ENCODE measurements at regions not wholly inside any gene's neighbourhood (a gene's known extent, or its start where the extent isn't known, plus 50 kb on each side); places are given as distances from the start of the nearest gene placed in this dataset.
A peak's percentile ranks its signal among the peaks of the same experiment; 100 is the strongest.

- DNase-seq: no peak
Measured at GRCh38 chr9:108600896-108601295, 254.9 kb downstream of the ACTL7B start.

GRCh38 chr9:108599571-108599970, 256.2 kb downstream of the ACTL7B start:
- DNase-seq: no peak

GRCh38 chr9:108591121-108591520, 264.7 kb downstream of the ACTL7B start:
- no peak for DNase-seq

GRCh38 chr9:108588246-108588645, 267.5 kb downstream of the ACTL7B start:
- DNase-seq: no peak

GRCh38 chr9:108586471-108587139, 269.2 kb downstream of the ACTL7B start:
- DNase-seq: no peak

- DNase-seq: no peak
Measured at GRCh38 chr9:108584860-108585259, 270.9 kb downstream of the ACTL7B start.

GRCh38 chr9:108582726-108583125, 273.1 kb downstream of the ACTL7B start:
- DNase-seq: no peak

- DNase-seq: no peak
Measured at GRCh38 chr9:108579757-108580439, 275.9 kb downstream of the ACTL7B start.

- no peak for DNase-seq
Measured at GRCh38 chr9:108575276-108575675, 280.5 kb downstream of the ACTL7B start.

- no peak for DNase-seq
Measured at GRCh38 chr9:108569624-108570023, 286.2 kb downstream of the ACTL7B start.

- peak; percentile 14 for DNase-seq
Measured at GRCh38 chr9:108568093-108568492, 287.7 kb downstream of the ACTL7B start.

- no peak for DNase-seq
Measured at GRCh38 chr9:108567571-108567970, 288.2 kb downstream of the ACTL7B start.

GRCh38 chr9:108565651-108566378, 290.0 kb downstream of the ACTL7B start:
- peak; percentile 89 for DNase-seq

GRCh38 chr9:108562176-108562575, 293.6 kb downstream of the ACTL7B start:
- DNase-seq: no peak

GRCh38 chr9:108559432-108559831, 296.4 kb downstream of the ACTL7B start:
- DNase-seq: no peak

DNA sequence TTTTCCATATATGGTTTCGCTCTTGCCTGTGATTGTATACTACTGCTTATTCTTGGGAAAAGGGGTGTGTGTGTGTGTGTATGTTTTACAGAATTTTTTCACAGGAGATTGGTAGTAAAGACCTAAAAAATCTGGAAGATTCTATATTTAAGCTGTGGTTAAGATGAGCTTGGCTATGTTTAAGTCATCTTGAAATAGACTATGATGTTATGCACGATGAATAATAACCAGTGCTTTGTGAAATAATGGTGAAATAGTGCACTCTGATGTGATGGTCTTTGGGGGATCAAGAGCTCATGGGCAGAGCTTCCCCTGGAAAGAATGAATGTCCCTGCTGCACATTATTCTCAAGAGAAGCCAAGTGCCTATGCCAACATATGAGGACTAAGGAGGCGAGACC, 301.0 kb downstream of the ACTL7B start:
- DNase-seq: no peak

DNA sequence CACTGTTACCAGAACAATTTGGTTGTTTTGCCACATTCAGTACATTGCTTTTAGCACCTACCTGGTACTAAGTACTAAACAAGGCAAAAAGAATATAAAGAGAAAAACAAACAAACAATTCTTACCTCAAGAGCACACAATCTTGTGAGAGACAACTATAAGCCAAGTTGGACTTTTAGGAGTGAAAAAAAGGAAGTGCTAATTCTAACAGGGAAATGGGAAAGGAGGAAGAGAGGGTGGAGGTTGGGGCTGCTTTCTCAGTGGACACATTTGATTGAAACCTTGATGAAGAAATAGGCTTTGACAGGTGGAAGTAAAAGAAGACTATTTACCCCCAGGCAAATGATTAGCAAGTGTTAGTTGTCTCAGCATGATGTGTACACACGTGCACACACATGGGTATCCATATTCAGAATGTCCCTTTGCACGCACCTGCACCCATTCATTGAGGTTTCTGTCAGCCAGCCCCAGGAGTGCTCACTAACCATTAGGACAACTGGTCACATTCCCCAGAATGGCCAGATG, 302.6 kb downstream of the ACTL7B start:
- DNase-seq: no peak

DNA sequence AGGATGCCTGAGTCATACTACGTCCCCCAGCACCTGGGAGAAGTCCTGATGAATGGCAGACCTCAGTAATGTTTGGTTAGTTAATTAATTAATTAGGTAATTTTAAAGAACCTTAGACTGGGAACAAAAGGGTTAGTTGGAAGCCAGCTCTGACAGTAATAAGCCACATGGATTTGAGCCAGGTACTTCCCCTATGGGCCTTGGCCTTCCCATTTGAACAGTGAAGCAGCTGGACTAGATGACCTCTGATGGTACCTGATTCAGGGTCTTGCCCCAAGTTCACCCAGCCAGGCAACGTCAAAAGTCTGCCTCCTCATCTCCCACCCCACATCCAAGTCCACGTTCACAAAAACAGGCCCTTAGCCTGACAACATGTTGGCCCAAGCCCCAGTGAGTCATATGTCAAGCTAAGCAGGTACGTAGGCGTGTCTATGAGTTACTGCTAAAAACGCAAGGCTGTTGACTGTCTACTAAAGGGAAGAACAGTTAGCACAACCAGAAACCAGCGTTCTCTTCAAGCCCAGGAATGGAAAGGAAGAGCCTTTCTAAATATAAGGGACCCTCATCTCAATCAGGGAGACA, 303.2 kb downstream of the ACTL7B start:
- DNase-seq: no peak

DNA sequence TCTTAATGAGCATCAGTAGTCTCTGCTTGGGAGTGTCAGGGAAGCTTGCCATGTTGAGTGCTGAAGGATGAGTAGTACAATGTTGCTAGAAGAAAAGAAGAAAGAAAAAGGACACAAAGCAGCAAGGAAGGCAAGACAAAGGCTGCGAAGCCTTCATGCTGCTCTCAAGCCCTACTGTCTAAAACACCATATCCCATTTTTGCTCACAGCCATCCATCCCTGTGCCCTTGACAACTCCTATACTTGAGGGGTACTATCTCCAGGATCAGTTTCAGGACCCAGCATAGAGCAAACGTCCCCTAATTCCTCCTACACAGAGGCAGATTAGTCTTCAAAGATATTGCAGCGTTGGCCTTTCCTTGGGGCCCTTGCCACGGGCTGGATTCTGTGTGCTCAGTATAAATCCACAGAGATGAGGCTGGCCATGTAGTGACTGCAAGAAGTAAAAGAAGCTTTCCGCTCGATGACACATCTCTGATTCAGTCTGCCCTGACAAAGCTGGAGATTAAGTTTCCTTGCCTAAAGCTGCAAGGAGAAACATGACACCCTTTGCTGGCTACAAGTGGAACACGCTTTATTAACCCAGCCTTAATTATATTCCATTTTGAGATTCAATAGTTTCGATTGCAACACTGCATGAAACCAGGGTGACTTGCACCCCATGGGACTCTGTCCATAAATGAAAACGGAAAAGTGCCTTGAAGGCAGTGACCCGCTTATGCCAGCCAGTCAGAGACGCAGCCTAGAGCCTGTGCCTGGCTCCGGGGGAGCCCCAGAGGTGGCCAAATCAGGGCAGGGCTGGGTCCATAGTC, 304.6 kb downstream of the ACTL7B start:
- no peak for DNase-seq

- DNase-seq: no peak
Measured at GRCh38 chr9:108550106-108550505, 305.7 kb downstream of the ACTL7B start.

- DNase-seq: no peak
Measured at GRCh38 chr9:108549184-108549583, 306.6 kb downstream of the ACTL7B start.

GRCh38 chr9:108547411-108548135, 308.2 kb downstream of the ACTL7B start:
- no peak for DNase-seq

Measured in NCI-H748 treated with DMSO at 0.1 percent for 48 hours (cell line).